H1 (cell line): ENCODE measurements at regions not wholly inside any gene's neighbourhood (a gene's known extent, or its start where the extent isn't known, plus 50 kb on each side); places are given as distances from the start of the nearest gene placed in this dataset.

Experiments
- CTCF ChIA-PET: fragments of 300-600 bp; sonication (Branson Sonifier 250); formaldehyde crosslinking; loops from one replicate; lab custom pipeline; 2021; ENCODE audit not compliant: partially characterized antibody; lab: Charles Lee
- POLR2A ChIA-PET: fragments of 300-600 bp; sonication (Branson Sonifier 250); formaldehyde crosslinking; loops from one replicate; lab custom pipeline; 2021; ENCODE audit warnings: inconsistent platforms; ENCODE audit not compliant: partially characterized antibody; lab: Charles Lee
- DNase-seq, 2 experiments: peaks; one replicate each; pipeline versions ENCODE4 v3.0.0 to v3.0.0-alpha.2; 2010 to 2022; ENCODE audit warnings: low spot score in 2 of 2, low read depth in 1 of 2, mixed read lengths in 1 of 2
- FAIRE-seq: peaks from 2 replicates; lab custom pipeline; 2011; peaks lifted over from hg19 to GRCh38; lab: Jason Lieb, UNC
- H2AFZ ChIP-seq: 2 replicates; pipeline ENCODE4 v1.8.1; 2012; ENCODE audit warnings: low read length, inconsistent platforms
- H2AK5ac ChIP-seq: 2 replicates; pipeline ENCODE4 v1.6.1; 2013; ENCODE audit warnings: low read depth, low read length
- H2BK120ac ChIP-seq: replicated peaks from 2 replicates; pipeline ENCODE3; 2013; ENCODE audit warnings: low read depth, low read length, inconsistent platforms
- H2BK12ac ChIP-seq: 2 replicates; pipeline ENCODE4 v1.6.1; 2013; ENCODE audit warnings: low read depth, low read length
- H2BK15ac ChIP-seq: 2 replicates; pipeline ENCODE4 v1.6.1; 2013; ENCODE audit warnings: low read length
- H2BK20ac ChIP-seq: 2 replicates; pipeline ENCODE4 v1.6.1; 2013; ENCODE audit warnings: low read length
- H2BK5ac ChIP-seq: 2 replicates; pipeline ENCODE4 v1.6.1; 2013; ENCODE audit warnings: low read depth, low read length
- H3K14ac ChIP-seq: 2 replicates; pipeline ENCODE4 v1.6.1; 2013; ENCODE audit warnings: inconsistent platforms; ENCODE audit not compliant: insufficient read length
- H3K18ac ChIP-seq: 2 replicates; pipeline ENCODE4 v1.6.1; 2013; ENCODE audit warnings: low read length; ENCODE audit errors: extremely low read depth
- H3K23ac ChIP-seq: 2 replicates; pipeline ENCODE4 v1.6.1; 2013; ENCODE audit warnings: inconsistent platforms; ENCODE audit not compliant: insufficient read length
- H3K23me2 ChIP-seq: 2 replicates; pipeline ENCODE4 v1.6.1; 2013; ENCODE audit warnings: low read depth, low read length
- H3K27ac ChIP-seq: 2 replicates; pipeline ENCODE4 v1.6.1; 2011; ENCODE audit warnings: low read depth, low read length, inconsistent platforms
- H3K27me3 ChIP-seq, 4 experiments: replicated peaks in 1 of 4; 1 replicate in 1 of 4; 2 replicates in 3 of 4; pipeline versions ENCODE4 v1.6.1 to v1.8.1; 2011 to 2013; ENCODE audit warnings: low read length in 3 of 4, mild to moderate bottlenecking in 3 of 4, inconsistent platforms in 2 of 4, mixed read lengths in 2 of 4, moderate library complexity in 1 of 4; ENCODE audit not compliant: control insufficient read depth in 3 of 4, insufficient read depth in 3 of 4; ENCODE audit errors: extremely low read depth in 1 of 4
- H3K36me3 ChIP-seq, 4 experiments: 2 replicates each; pipeline versions ENCODE4 v1.6.1 to v1.8.1; 2011 to 2013; ENCODE audit warnings: mild to moderate bottlenecking in 4 of 4, low read length in 3 of 4, moderate library complexity in 2 of 4, control low read depth in 1 of 4, inconsistent platforms in 1 of 4; ENCODE audit not compliant: insufficient read depth in 4 of 4, control insufficient read depth in 2 of 4
- H3K4ac ChIP-seq: replicated peaks from 2 replicates; pipeline ENCODE3; 2013; ENCODE audit warnings: low read length, low read depth, mixed read lengths, inconsistent platforms; ENCODE audit not compliant: insufficient read length
- H3K4me1 ChIP-seq, 4 experiments: replicated peaks in 1 of 4; 1 replicate in 1 of 4; 2 replicates in 3 of 4; pipeline versions ENCODE4 v1.6.1 to v1.8.1; 2011 to 2013; ENCODE audit warnings: low read length in 3 of 4, inconsistent platforms in 2 of 4, mixed read lengths in 1 of 4; ENCODE audit not compliant: insufficient read depth in 4 of 4, control insufficient read depth in 3 of 4
- H3K4me2 ChIP-seq, 2 experiments: 2 replicates each; pipeline versions ENCODE4 v1.6.1 to v1.8.1; 2011 to 2013; ENCODE audit warnings: low read depth in 2 of 2, low read length in 2 of 2, control low read depth in 1 of 2, inconsistent platforms in 1 of 2, mild to moderate bottlenecking in 1 of 2; ENCODE audit not compliant: insufficient read depth in 1 of 2
- H3K4me3 ChIP-seq, 4 experiments: fragments of 200-600, 300-600 bp in 1 of 4; sonication (generic), shearing (Covaris generic), sonication (Bioruptor Twin) in 1 of 4; 2 replicates each; pipeline versions ENCODE4 v1.5.1 to v1.8.1; 2011 to 2016; ENCODE audit warnings: low read length in 4 of 4, low read depth in 3 of 4, control low read depth in 2 of 4, inconsistent platforms in 2 of 4, mild to moderate bottlenecking in 2 of 4, mixed read lengths in 1 of 4, moderate library complexity in 1 of 4; ENCODE audit not compliant: insufficient read depth in 2 of 4; ENCODE audit errors: extremely low read depth in 1 of 4
- H3K56ac ChIP-seq: replicated peaks from 2 replicates; pipeline ENCODE3; 2013; ENCODE audit warnings: low read depth, mild to moderate bottlenecking, mixed read lengths, low read length, inconsistent platforms; ENCODE audit not compliant: insufficient read length
- H3K79me1 ChIP-seq: 2 replicates; pipeline ENCODE4 v1.6.1; 2013; ENCODE audit warnings: low read depth, low read length, control low read depth
- H3K79me2 ChIP-seq, 2 experiments: 2 replicates each; pipeline versions ENCODE4 v1.6.1 to v1.8.1; 2012 to 2013; ENCODE audit warnings: low read length in 2 of 2, mild to moderate bottlenecking in 2 of 2, inconsistent platforms in 1 of 2; ENCODE audit not compliant: insufficient read depth in 2 of 2, control insufficient read depth in 1 of 2
- H3K9ac ChIP-seq, 4 experiments: replicated peaks in 1 of 4; 1 replicate in 1 of 4; 2 replicates in 3 of 4; pipeline versions ENCODE4 v1.6.1 to v1.8.1; 2011 to 2013; ENCODE audit warnings: low read depth in 3 of 4, low read length in 3 of 4, control low read depth in 2 of 4, mild to moderate bottlenecking in 2 of 4, moderate library complexity in 2 of 4, inconsistent platforms in 1 of 4; ENCODE audit errors: extremely low read depth in 1 of 4
- H3K9me3 ChIP-seq, 2 experiments: 2 replicates each; pipeline versions ENCODE4 v1.6.1 to v1.8.1; 2012 to 2013; ENCODE audit warnings: mild to moderate bottlenecking in 2 of 2, moderate library complexity in 2 of 2, control low read depth in 1 of 2, inconsistent platforms in 1 of 2, low read depth in 1 of 2, low read length in 1 of 2, mixed read lengths in 1 of 2; ENCODE audit not compliant: insufficient read depth in 2 of 2
- H4K20me1 ChIP-seq, 2 experiments: replicated peaks in 1 of 2; 2 replicates each; pipeline versions ENCODE3 to v1.8.1; 2011 to 2013; ENCODE audit warnings: inconsistent platforms in 2 of 2, low read length in 2 of 2, mild to moderate bottlenecking in 1 of 2; ENCODE audit not compliant: insufficient read depth in 2 of 2, control insufficient read depth in 1 of 2
- H4K5ac ChIP-seq: 2 replicates; pipeline ENCODE4 v1.6.1; 2013; ENCODE audit warnings: low read length, low read depth, mixed read lengths, inconsistent platforms; ENCODE audit not compliant: insufficient read length
- H4K8ac ChIP-seq: 2 replicates; pipeline ENCODE4 v1.8.0; 2013; ENCODE audit warnings: mild to moderate bottlenecking, moderate library complexity, low read length, inconsistent platforms; ENCODE audit not compliant: insufficient read depth; ENCODE audit errors: extremely low read depth
- H4K91ac ChIP-seq: replicated peaks from 2 replicates; pipeline ENCODE3; 2013; ENCODE audit warnings: low read length, mixed read lengths, inconsistent platforms; ENCODE audit not compliant: insufficient read length
- ASH2L ChIP-seq: fragments of 200-600, 300-600 bp; sonication (generic); IDR thresholded peaks from one replicate; pipeline ENCODE4 v1.7.1; 2017; ENCODE audit warnings: low read length
- ATF2 ChIP-seq: IDR thresholded peaks from 2 replicates; pipeline ENCODE4 v1.6.1; 2012; ENCODE audit warnings: low read length, inconsistent platforms
- E2F6 ChIP-seq: IDR thresholded peaks from 2 replicates; pipeline ENCODE4 v1.6.1; 2012; ENCODE audit warnings: inconsistent platforms
- HDAC6 ChIP-seq: IDR thresholded peaks from one replicate; pipeline ENCODE4 v1.7.1; 2012; ENCODE audit warnings: low read depth, mild to moderate bottlenecking, inconsistent platforms, low read length, moderate library complexity
- POLR2A ChIP-seq, 2 experiments: IDR thresholded peaks; 1 replicate in 1 of 2; 2 replicates in 1 of 2; pipeline ENCODE4 v1.6.1; 2011; ENCODE audit warnings: low read depth in 2 of 2, low read length in 2 of 2, mild to moderate bottlenecking in 2 of 2; ENCODE audit errors: control extremely low read depth in 1 of 2
- POLR2AphosphoS5 ChIP-seq: IDR thresholded peaks from 2 replicates; pipeline ENCODE4 v1.6.1; 2011; ENCODE audit warnings: low read depth, low read length
- RAD21 ChIP-seq, 2 experiments: IDR thresholded peaks in 1 of 2; conservative IDR thresholded peaks in 1 of 2; 2 replicates each; pipeline ENCODE4 v1.6.1; 2011; ENCODE audit warnings: low read depth in 2 of 2, low read length in 2 of 2, improper control_type of control experiment in 1 of 2, inconsistent platforms in 1 of 2, mild to moderate bottlenecking in 1 of 2, moderate library complexity in 1 of 2
- RFX5 ChIP-seq: IDR thresholded peaks from 2 replicates; pipeline ENCODE4 v1.6.1; 2011; ENCODE audit warnings: low read depth, low read length, improper control_type of control experiment, borderline replicate concordance
- RNF2 ChIP-seq: fragments of 200-900, 300-1000 bp; sonication (generic); IDR thresholded peaks from 2 replicates; pipeline ENCODE4 v1.7.1; 2016; ENCODE audit warnings: borderline replicate concordance, low read depth, mild to moderate bottlenecking, antibody characterized with exemption, low read length; ENCODE audit not compliant: poor library complexity, severe bottlenecking; ENCODE audit errors: missing control alignments
- SP1 ChIP-seq: IDR thresholded peaks from 2 replicates; pipeline ENCODE4 v1.6.1; 2011; ENCODE audit warnings: low read depth, low read length
- SP2 ChIP-seq: IDR thresholded peaks from 2 replicates; pipeline ENCODE4 v1.6.1; 2012; ENCODE audit warnings: mild to moderate bottlenecking, low read length, inconsistent platforms
- SP4 ChIP-seq: IDR thresholded peaks from 2 replicates; pipeline ENCODE4 v1.6.1; 2012; ENCODE audit warnings: low read length, inconsistent platforms
- YY1 ChIP-seq: IDR thresholded peaks from 2 replicates; pipeline ENCODE4 v1.6.1; 2011; ENCODE audit warnings: low read depth, mild to moderate bottlenecking, low read length
- WGBS, 2 experiments: shearing (Covaris generic) in 1 of 2; methylation state at CpG; one replicate each; pipeline versions ENCODE4 v1.1.6 to v1.1.7; 2013 to 2015; ENCODE audit warnings: low lambda C conversion rate in 2 of 2, mixed read lengths in 2 of 2, inconsistent platforms in 1 of 2, low coverage in 1 of 2, missing lambda C conversion rate in 1 of 2; ENCODE audit not compliant: insufficient replicate concordance in 2 of 2, insufficient coverage in 1 of 2, insufficient read length in 1 of 2; ENCODE audit errors: extremely low coverage in 1 of 2, missing lambda C conversion rate in 1 of 2; 5-methylcytosine and 5-hydroxymethylcytosine counted together

- no peaks in the 10 kb centered on the region for H3K4me1 ChIP-seq
- no peak overlapping the region for H2BK5ac ChIP-seq
- H2AK5ac ChIP-seq: no peak overlapping the region
- H2BK120ac ChIP-seq: no peak overlapping the region
- H3K4me2 ChIP-seq: no peak overlapping the region
- H3K27ac ChIP-seq: no peak overlapping the region
- H4K8ac ChIP-seq: no peak overlapping the region
- no peak overlapping the region for H3K56ac ChIP-seq
- H3K36me3 ChIP-seq: no peaks in the 10 kb centered on the region
- H3K14ac ChIP-seq: no peak overlapping the region
- H3K79me1 ChIP-seq: no peaks in the 10 kb centered on the region
- no peak overlapping the region for H3K9ac ChIP-seq
- H3K18ac ChIP-seq: no peak overlapping the region
- no peak overlapping the region for H4K5ac ChIP-seq
- 96% methylated on average over 3 of the region's 3 CpGs; no CpG with 5 or more reads in 1 of the 2 experiments for WGBS, 2 experiments
- H4K20me1 ChIP-seq: no peaks in the 10 kb centered on the region
- H2BK15ac ChIP-seq: no peak overlapping the region
- H2BK20ac ChIP-seq: no peak overlapping the region
- no peaks in the 10 kb centered on the region for H3K9me3 ChIP-seq
- H3K23ac ChIP-seq: no peak overlapping the region
- no peaks in the 10 kb centered on the region for H3K23me2 ChIP-seq
- no peak overlapping the region for H4K91ac ChIP-seq
- FAIRE-seq: no peak
- no peak overlapping the region for H3K4me3 ChIP-seq
- no peaks in the 10 kb centered on the region for H3K27me3 ChIP-seq
- H3K4ac ChIP-seq: no peak overlapping the region
- H2BK12ac ChIP-seq: no peak overlapping the region
- no peak overlapping the region for H2AFZ ChIP-seq
- POLR2A ChIA-PET: no interaction called here
- no peak for DNase-seq
- no peaks in the 10 kb centered on the region for H3K79me2 ChIP-seq
- CTCF ChIA-PET: no interaction called here
- TF ChIP-seq YY1 (no peak), SP1 (no peak), SP2 (no peak), ASH2L (no peak), POLR2A (IDR thresholded peaks at IDR 0.05; ENCODE audit: control extremely low read depth in 1 of 2, low read depth in 2 of 2, low read length in 2 of 2) (no peak), ATF2 (no peak), RNF2 (no peak), E2F6 (no peak), RFX5 (no peak), POLR2AphosphoS5 (no peak), SP4 (no peak), RAD21 (IDR thresholded peaks at IDR 0.05 in 1 of 2, conservative IDR thresholded peaks at IDR 0.05 in 1 of 2; ENCODE audit: low read depth in 2 of 2, low read length in 2 of 2) (no peak), HDAC6 (no peak)
Measured at GRCh38 chr18:47677952-47678351, 252.5 kb downstream of the SMAD2 start.
